GM06990 (cell line): ENCODE measurements at regions not wholly inside any gene's neighbourhood (a gene's known extent, or its start where the extent isn't known, plus 50 kb on each side); places are given as distances from the start of the nearest gene placed in this dataset.

Experiments used
- DNase-seq: peaks from one replicate; pipeline ENCODE4 v3.0.0-alpha.2; 2011; ENCODE audit not compliant: insufficient read length; ENCODE audit errors: extremely low read depth
- H3K27me3 ChIP-seq: replicated peaks from 2 replicates; pipeline ENCODE4 v1.6.0; 2011; ENCODE audit warnings: low read length; ENCODE audit not compliant: control insufficient read depth, insufficient read depth
- H3K36me3 ChIP-seq: 2 replicates; pipeline ENCODE4 v1.5.1; 2011; ENCODE audit warnings: low read length; ENCODE audit not compliant: control insufficient read depth, insufficient read depth
- H3K4me3 ChIP-seq: replicated peaks from 2 replicates; pipeline ENCODE4 v1.5.1; 2011; ENCODE audit warnings: low read depth, mild to moderate bottlenecking, control low read depth, low read length
- TF ChIP-seq, protein P1 (sequence below): IDR thresholded peaks from 2 replicates; pipeline ENCODE4 v1.5.1; 2011; ENCODE audit warnings: low read length, control low read depth, mild to moderate bottlenecking, inconsistent platforms; ENCODE audit not compliant: insufficient read depth, poor library complexity, severe bottlenecking

GRCh38 chrX:128848374-128848773 lies 674.9 kb downstream of the SMARCA1 start:
- H3K27me3 ChIP-seq: no peaks in the 10 kb centered on the region
- no peak overlapping the region for H3K4me3 ChIP-seq
- no peaks in the 10 kb centered on the region for H3K36me3 ChIP-seq
- TF ChIP-seq, protein P1, sequence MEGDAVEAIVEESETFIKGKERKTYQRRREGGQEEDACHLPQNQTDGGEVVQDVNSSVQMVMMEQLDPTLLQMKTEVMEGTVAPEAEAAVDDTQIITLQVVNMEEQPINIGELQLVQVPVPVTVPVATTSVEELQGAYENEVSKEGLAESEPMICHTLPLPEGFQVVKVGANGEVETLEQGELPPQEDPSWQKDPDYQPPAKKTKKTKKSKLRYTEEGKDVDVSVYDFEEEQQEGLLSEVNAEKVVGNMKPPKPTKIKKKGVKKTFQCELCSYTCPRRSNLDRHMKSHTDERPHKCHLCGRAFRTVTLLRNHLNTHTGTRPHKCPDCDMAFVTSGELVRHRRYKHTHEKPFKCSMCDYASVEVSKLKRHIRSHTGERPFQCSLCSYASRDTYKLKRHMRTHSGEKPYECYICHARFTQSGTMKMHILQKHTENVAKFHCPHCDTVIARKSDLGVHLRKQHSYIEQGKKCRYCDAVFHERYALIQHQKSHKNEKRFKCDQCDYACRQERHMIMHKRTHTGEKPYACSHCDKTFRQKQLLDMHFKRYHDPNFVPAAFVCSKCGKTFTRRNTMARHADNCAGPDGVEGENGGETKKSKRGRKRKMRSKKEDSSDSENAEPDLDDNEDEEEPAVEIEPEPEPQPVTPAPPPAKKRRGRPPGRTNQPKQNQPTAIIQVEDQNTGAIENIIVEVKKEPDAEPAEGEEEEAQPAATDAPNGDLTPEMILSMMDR: no peak
- no peak for DNase-seq

DNA sequence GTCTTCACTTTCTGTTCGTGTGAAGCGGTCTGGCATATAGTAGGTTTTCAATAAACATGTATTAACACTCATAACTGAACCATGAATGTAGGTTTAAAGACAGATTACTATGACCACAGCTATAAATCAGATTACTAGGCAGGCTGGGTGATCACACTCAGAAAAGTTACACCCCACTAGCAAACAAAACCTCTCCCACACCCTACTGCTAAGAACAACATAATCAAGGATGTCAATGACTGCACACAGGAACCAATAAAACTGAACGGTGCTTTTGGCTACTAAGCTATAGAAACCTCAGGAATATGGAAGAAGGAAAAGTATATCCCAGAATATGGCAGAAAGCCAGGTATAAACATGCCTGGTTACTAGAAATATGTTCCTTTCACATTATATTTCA lies 676.9 kb downstream of the SMARCA1 start:
- Histone ChIP-seq H3K27me3 (no peaks in the 10 kb centered on the region), H3K36me3 (no peaks in the 10 kb centered on the region), H3K4me3 (no peak overlapping the region)
- TF ChIP-seq, protein P1: no peak
- DNase-seq: no peak

GRCh38 chrX:128818690-128819089 lies 704.6 kb downstream of the SMARCA1 start:
- no peaks in the 10 kb centered on the region for H3K36me3 ChIP-seq
- no peak overlapping the region for H3K4me3 ChIP-seq
- no peaks in the 10 kb centered on the region for H3K27me3 ChIP-seq
- TF ChIP-seq, protein P1: no peak
- DNase-seq: no peak

DNA sequence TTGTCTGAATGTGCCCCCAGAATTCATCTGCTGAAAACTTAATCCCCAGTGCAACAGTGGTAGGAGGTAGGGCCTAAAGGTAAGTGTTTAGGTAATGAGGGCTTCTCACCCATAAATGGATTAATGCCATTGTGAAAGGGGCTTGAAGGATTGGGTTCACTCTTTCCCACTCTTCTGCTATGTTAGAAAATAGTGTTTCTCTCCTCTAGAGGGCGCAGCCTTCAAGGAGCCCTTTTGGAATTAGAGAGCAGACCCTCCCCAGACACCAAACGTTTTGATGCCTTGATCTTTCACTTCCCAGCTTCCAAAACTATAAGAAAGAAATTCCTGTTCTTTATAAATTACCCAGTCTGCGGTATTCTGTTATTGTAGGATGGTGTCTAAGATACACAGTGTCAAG lies 706.4 kb downstream of the SMARCA1 start:
- Histone ChIP-seq H3K4me3 (no peak overlapping the region), H3K27me3 (no peaks in the 10 kb centered on the region), H3K36me3 (no peaks in the 10 kb centered on the region)
- TF ChIP-seq, protein P1: peak; percentile 44
- no peak for DNase-seq

DNA sequence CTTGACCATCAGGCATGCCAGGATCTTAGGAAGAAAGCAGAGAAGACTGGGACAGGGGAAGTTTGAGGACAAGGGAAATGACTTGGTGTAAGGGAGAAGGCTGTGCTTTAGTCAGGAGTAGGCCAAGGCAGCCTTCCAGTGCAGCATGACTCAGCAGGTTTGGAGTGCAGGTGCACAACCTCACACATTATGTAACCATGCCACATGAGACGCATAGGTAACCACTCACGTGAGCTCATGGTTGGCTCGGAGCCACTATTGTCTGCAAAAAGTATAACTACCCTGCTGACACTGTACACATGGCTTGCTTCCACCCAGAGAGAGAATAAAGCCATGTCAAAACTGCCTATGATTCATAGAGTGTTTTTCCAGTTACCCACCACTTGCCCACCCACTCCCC lies 715.9 kb downstream of the SMARCA1 start:
- Histone ChIP-seq H3K27me3 (no peaks in the 10 kb centered on the region), H3K4me3 (no peak overlapping the region), H3K36me3 (no peaks in the 10 kb centered on the region)
- TF ChIP-seq, protein P1: no peak
- no peak for DNase-seq

DNA sequence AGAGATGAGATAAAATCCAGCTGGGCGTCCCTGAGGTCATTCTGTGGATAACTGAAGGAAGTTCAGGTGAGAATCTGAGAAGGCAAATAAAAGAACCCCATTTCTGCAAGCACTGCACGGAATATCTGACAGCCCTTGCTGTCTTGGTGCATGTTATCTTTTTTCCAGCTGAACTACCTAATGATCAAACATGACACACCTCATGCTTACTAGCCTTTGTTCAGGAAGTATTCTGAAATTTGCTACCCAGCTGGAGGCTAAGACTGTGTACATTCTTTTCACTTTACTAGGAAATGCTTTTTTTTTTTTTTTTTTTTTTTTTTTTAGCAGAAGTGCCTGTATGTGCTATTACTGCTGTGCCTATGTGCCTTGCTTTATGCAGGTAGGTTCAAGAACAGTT lies 718.1 kb downstream of the SMARCA1 start:
- H3K36me3 ChIP-seq: no peaks in the 10 kb centered on the region
- no peak for DNase-seq
- no peak overlapping the region for H3K4me3 ChIP-seq
- H3K27me3 ChIP-seq: no peaks in the 10 kb centered on the region
- TF ChIP-seq, protein P1: no peak
